H1 (cell line): ENCODE measurements at regions not wholly inside any gene's neighbourhood (a gene's known extent, or its start where the extent isn't known, plus 50 kb on each side); places are given as distances from the start of the nearest gene placed in this dataset.

Experiments used
- CTCF ChIA-PET: fragments of 300-600 bp; sonication (Branson Sonifier 250); formaldehyde crosslinking; loops from one replicate; lab custom pipeline; 2021; ENCODE audit not compliant: partially characterized antibody; lab: Charles Lee
- POLR2A ChIA-PET: fragments of 300-600 bp; sonication (Branson Sonifier 250); formaldehyde crosslinking; loops from one replicate; lab custom pipeline; 2021; ENCODE audit warnings: inconsistent platforms; ENCODE audit not compliant: partially characterized antibody; lab: Charles Lee
- DNase-seq, 2 experiments: peaks; one replicate each; pipeline versions ENCODE4 v3.0.0 to v3.0.0-alpha.2; 2010 to 2022; ENCODE audit warnings: low spot score in 2 of 2, low read depth in 1 of 2, mixed read lengths in 1 of 2
- FAIRE-seq: peaks from 2 replicates; lab custom pipeline; 2011; peaks lifted over from hg19 to GRCh38; lab: Jason Lieb, UNC
- H2AFZ ChIP-seq: 2 replicates; pipeline ENCODE4 v1.8.1; 2012; ENCODE audit warnings: low read length, inconsistent platforms
- H2AK5ac ChIP-seq: 2 replicates; pipeline ENCODE4 v1.6.1; 2013; ENCODE audit warnings: low read depth, low read length
- H2BK120ac ChIP-seq: replicated peaks from 2 replicates; pipeline ENCODE3; 2013; ENCODE audit warnings: low read depth, low read length, inconsistent platforms
- H2BK12ac ChIP-seq: 2 replicates; pipeline ENCODE4 v1.6.1; 2013; ENCODE audit warnings: low read depth, low read length
- H2BK15ac ChIP-seq: 2 replicates; pipeline ENCODE4 v1.6.1; 2013; ENCODE audit warnings: low read length
- H2BK20ac ChIP-seq: 2 replicates; pipeline ENCODE4 v1.6.1; 2013; ENCODE audit warnings: low read length
- H2BK5ac ChIP-seq: 2 replicates; pipeline ENCODE4 v1.6.1; 2013; ENCODE audit warnings: low read depth, low read length
- H3K14ac ChIP-seq: 2 replicates; pipeline ENCODE4 v1.6.1; 2013; ENCODE audit warnings: inconsistent platforms; ENCODE audit not compliant: insufficient read length
- H3K18ac ChIP-seq: 2 replicates; pipeline ENCODE4 v1.6.1; 2013; ENCODE audit warnings: low read length; ENCODE audit errors: extremely low read depth
- H3K23ac ChIP-seq: 2 replicates; pipeline ENCODE4 v1.6.1; 2013; ENCODE audit warnings: inconsistent platforms; ENCODE audit not compliant: insufficient read length
- H3K23me2 ChIP-seq: 2 replicates; pipeline ENCODE4 v1.6.1; 2013; ENCODE audit warnings: low read depth, low read length
- H3K27ac ChIP-seq: 2 replicates; pipeline ENCODE4 v1.6.1; 2011; ENCODE audit warnings: low read depth, low read length, inconsistent platforms
- H3K27me3 ChIP-seq, 4 experiments: replicated peaks in 1 of 4; 1 replicate in 1 of 4; 2 replicates in 3 of 4; pipeline versions ENCODE4 v1.6.1 to v1.8.1; 2011 to 2013; ENCODE audit warnings: low read length in 3 of 4, mild to moderate bottlenecking in 3 of 4, inconsistent platforms in 2 of 4, mixed read lengths in 2 of 4, moderate library complexity in 1 of 4; ENCODE audit not compliant: control insufficient read depth in 3 of 4, insufficient read depth in 3 of 4; ENCODE audit errors: extremely low read depth in 1 of 4
- H3K36me3 ChIP-seq, 4 experiments: 2 replicates each; pipeline versions ENCODE4 v1.6.1 to v1.8.1; 2011 to 2013; ENCODE audit warnings: mild to moderate bottlenecking in 4 of 4, low read length in 3 of 4, moderate library complexity in 2 of 4, control low read depth in 1 of 4, inconsistent platforms in 1 of 4; ENCODE audit not compliant: insufficient read depth in 4 of 4, control insufficient read depth in 2 of 4
- H3K4ac ChIP-seq: replicated peaks from 2 replicates; pipeline ENCODE3; 2013; ENCODE audit warnings: low read length, low read depth, mixed read lengths, inconsistent platforms; ENCODE audit not compliant: insufficient read length
- H3K4me1 ChIP-seq, 4 experiments: replicated peaks in 1 of 4; 1 replicate in 1 of 4; 2 replicates in 3 of 4; pipeline versions ENCODE4 v1.6.1 to v1.8.1; 2011 to 2013; ENCODE audit warnings: low read length in 3 of 4, inconsistent platforms in 2 of 4, mixed read lengths in 1 of 4; ENCODE audit not compliant: insufficient read depth in 4 of 4, control insufficient read depth in 3 of 4
- H3K4me2 ChIP-seq, 2 experiments: 2 replicates each; pipeline versions ENCODE4 v1.6.1 to v1.8.1; 2011 to 2013; ENCODE audit warnings: low read depth in 2 of 2, low read length in 2 of 2, control low read depth in 1 of 2, inconsistent platforms in 1 of 2, mild to moderate bottlenecking in 1 of 2; ENCODE audit not compliant: insufficient read depth in 1 of 2
- H3K4me3 ChIP-seq, 4 experiments: fragments of 200-600, 300-600 bp in 1 of 4; sonication (generic), shearing (Covaris generic), sonication (Bioruptor Twin) in 1 of 4; 2 replicates each; pipeline versions ENCODE4 v1.5.1 to v1.8.1; 2011 to 2016; ENCODE audit warnings: low read length in 4 of 4, low read depth in 3 of 4, control low read depth in 2 of 4, inconsistent platforms in 2 of 4, mild to moderate bottlenecking in 2 of 4, mixed read lengths in 1 of 4, moderate library complexity in 1 of 4; ENCODE audit not compliant: insufficient read depth in 2 of 4; ENCODE audit errors: extremely low read depth in 1 of 4
- H3K56ac ChIP-seq: replicated peaks from 2 replicates; pipeline ENCODE3; 2013; ENCODE audit warnings: low read depth, mild to moderate bottlenecking, mixed read lengths, low read length, inconsistent platforms; ENCODE audit not compliant: insufficient read length
- H3K79me1 ChIP-seq: 2 replicates; pipeline ENCODE4 v1.6.1; 2013; ENCODE audit warnings: low read depth, low read length, control low read depth
- H3K79me2 ChIP-seq, 2 experiments: 2 replicates each; pipeline versions ENCODE4 v1.6.1 to v1.8.1; 2012 to 2013; ENCODE audit warnings: low read length in 2 of 2, mild to moderate bottlenecking in 2 of 2, inconsistent platforms in 1 of 2; ENCODE audit not compliant: insufficient read depth in 2 of 2, control insufficient read depth in 1 of 2
- H3K9ac ChIP-seq, 4 experiments: replicated peaks in 1 of 4; 1 replicate in 1 of 4; 2 replicates in 3 of 4; pipeline versions ENCODE4 v1.6.1 to v1.8.1; 2011 to 2013; ENCODE audit warnings: low read depth in 3 of 4, low read length in 3 of 4, control low read depth in 2 of 4, mild to moderate bottlenecking in 2 of 4, moderate library complexity in 2 of 4, inconsistent platforms in 1 of 4; ENCODE audit errors: extremely low read depth in 1 of 4
- H3K9me3 ChIP-seq, 2 experiments: 2 replicates each; pipeline versions ENCODE4 v1.6.1 to v1.8.1; 2012 to 2013; ENCODE audit warnings: mild to moderate bottlenecking in 2 of 2, moderate library complexity in 2 of 2, control low read depth in 1 of 2, inconsistent platforms in 1 of 2, low read depth in 1 of 2, low read length in 1 of 2, mixed read lengths in 1 of 2; ENCODE audit not compliant: insufficient read depth in 2 of 2
- H4K20me1 ChIP-seq, 2 experiments: replicated peaks in 1 of 2; 2 replicates each; pipeline versions ENCODE3 to v1.8.1; 2011 to 2013; ENCODE audit warnings: inconsistent platforms in 2 of 2, low read length in 2 of 2, mild to moderate bottlenecking in 1 of 2; ENCODE audit not compliant: insufficient read depth in 2 of 2, control insufficient read depth in 1 of 2
- H4K5ac ChIP-seq: 2 replicates; pipeline ENCODE4 v1.6.1; 2013; ENCODE audit warnings: low read length, low read depth, mixed read lengths, inconsistent platforms; ENCODE audit not compliant: insufficient read length
- H4K8ac ChIP-seq: 2 replicates; pipeline ENCODE4 v1.8.0; 2013; ENCODE audit warnings: mild to moderate bottlenecking, moderate library complexity, low read length, inconsistent platforms; ENCODE audit not compliant: insufficient read depth; ENCODE audit errors: extremely low read depth
- H4K91ac ChIP-seq: replicated peaks from 2 replicates; pipeline ENCODE3; 2013; ENCODE audit warnings: low read length, mixed read lengths, inconsistent platforms; ENCODE audit not compliant: insufficient read length
- BRCA1 ChIP-seq: IDR thresholded peaks from 2 replicates; pipeline ENCODE4 v1.6.1; 2012; ENCODE audit warnings: low read depth, low read length, improper control_type of control experiment
- HDAC2 ChIP-seq, 2 experiments: fragments of 300-600 bp in 1 of 2; sonication (generic) in 1 of 2; IDR thresholded peaks; 2 replicates each; pipeline ENCODE4 v1.6.1; 2011 to 2012; ENCODE audit warnings: low read depth in 2 of 2, low read length in 2 of 2, mild to moderate bottlenecking in 2 of 2, moderate library complexity in 2 of 2, borderline replicate concordance in 1 of 2, inconsistent platforms in 1 of 2
- KDM4A ChIP-seq: IDR thresholded peaks from one replicate; pipeline ENCODE4 v1.7.1; 2012; ENCODE audit warnings: low read depth, mild to moderate bottlenecking, moderate library complexity, low read length, inconsistent platforms; ENCODE audit not compliant: severe bottlenecking
- KDM5A ChIP-seq: fragments of 200-600 bp; IDR thresholded peaks from 2 replicates; pipeline ENCODE4 v1.7.1; 2012; ENCODE audit warnings: mild to moderate bottlenecking, low read length, inconsistent platforms, mixed read lengths
- SP2 ChIP-seq: IDR thresholded peaks from 2 replicates; pipeline ENCODE4 v1.6.1; 2012; ENCODE audit warnings: mild to moderate bottlenecking, low read length, inconsistent platforms
- TEAD4 ChIP-seq: IDR thresholded peaks from 2 replicates; pipeline ENCODE4 v1.6.1; 2012; ENCODE audit warnings: low read depth, low read length, inconsistent platforms, mixed read lengths
- WGBS, 2 experiments: shearing (Covaris generic) in 1 of 2; methylation state at CpG; one replicate each; pipeline versions ENCODE4 v1.1.6 to v1.1.7; 2013 to 2015; ENCODE audit warnings: low lambda C conversion rate in 2 of 2, mixed read lengths in 2 of 2, inconsistent platforms in 1 of 2, low coverage in 1 of 2, missing lambda C conversion rate in 1 of 2; ENCODE audit not compliant: insufficient replicate concordance in 2 of 2, insufficient coverage in 1 of 2, insufficient read length in 1 of 2; ENCODE audit errors: extremely low coverage in 1 of 2, missing lambda C conversion rate in 1 of 2; 5-methylcytosine and 5-hydroxymethylcytosine counted together
- TF ChIP-seq, protein P1 (sequence below): IDR thresholded peaks from 2 replicates; pipeline ENCODE4 v1.6.1; 2012; ENCODE audit warnings: inconsistent platforms

DNA sequence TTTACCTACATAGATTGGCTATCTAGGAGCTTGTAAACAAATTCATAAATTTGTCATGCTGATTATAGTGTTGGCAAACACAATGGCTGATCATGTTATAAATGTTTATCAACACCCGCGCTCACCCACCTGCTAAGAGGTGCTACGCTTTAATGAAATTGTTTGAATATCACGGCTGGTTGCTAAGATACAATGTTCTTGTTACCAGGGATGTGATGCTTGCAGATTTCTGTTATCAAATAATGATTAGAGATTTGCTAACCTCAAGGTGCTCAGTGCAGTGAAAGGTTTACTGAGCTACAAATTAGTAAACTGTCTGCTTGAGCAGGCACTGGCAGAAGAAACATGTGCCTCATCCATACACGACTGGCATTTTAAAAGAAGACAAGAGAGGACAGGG, 160.0 kb upstream of the ZEB2 start:
- Histone ChIP-seq H3K18ac (no peak overlapping the region), H3K23ac (no peak overlapping the region), H2BK120ac (no peak overlapping the region)
- TF ChIP-seq HDAC2 (IDR thresholded peaks at IDR 0.05; ENCODE audit: borderline replicate concordance in 1 of 2, low read depth in 2 of 2, low read length in 2 of 2), result no peak
- TF ChIP-seq, protein P1, sequence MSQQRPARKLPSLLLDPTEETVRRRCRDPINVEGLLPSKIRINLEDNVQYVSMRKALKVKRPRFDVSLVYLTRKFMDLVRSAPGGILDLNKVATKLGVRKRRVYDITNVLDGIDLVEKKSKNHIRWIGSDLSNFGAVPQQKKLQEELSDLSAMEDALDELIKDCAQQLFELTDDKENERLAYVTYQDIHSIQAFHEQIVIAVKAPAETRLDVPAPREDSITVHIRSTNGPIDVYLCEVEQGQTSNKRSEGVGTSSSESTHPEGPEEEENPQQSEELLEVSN, result no peak
- no peak for TF ChIP-seq TEAD4
- no peak for TF ChIP-seq KDM4A
- TF ChIP-seq SP2, result no peak
- TF ChIP-seq KDM5A, result no peak
- no peak for TF ChIP-seq BRCA1
- TF ChIP-seq, all 59 proteins: peak for 0
- H3K9me3 ChIP-seq, result no peaks in the 10 kb centered on the region
- no peak overlapping the region for H2BK15ac ChIP-seq
- DNase-seq (no peak), FAIRE-seq (no peak)
- no peak overlapping the region for H3K14ac ChIP-seq
- H4K8ac ChIP-seq, result no peak overlapping the region
- WGBS, 2 experiments, result 71% methylated on average over 5 of the region's 5 CpGs; no CpG with 5 or more reads in 1 of the 2 experiments
- H2AFZ ChIP-seq, result no peak overlapping the region
- no peak overlapping the region for H2BK12ac ChIP-seq
- no peak overlapping the region for H4K5ac ChIP-seq
- H4K91ac ChIP-seq, result no peak overlapping the region
- no peak overlapping the region for H3K4ac ChIP-seq
- no peaks in the 10 kb centered on the region for H3K27me3 ChIP-seq
- H3K23me2 ChIP-seq, result no peaks in the 10 kb centered on the region; the same call in 1 of the 2 replicates
- no peak overlapping the region for H2BK5ac ChIP-seq
- H3K4me3 ChIP-seq, result no peak overlapping the region
- H3K4me2 ChIP-seq, result no peak overlapping the region
- H3K79me1 ChIP-seq, result no peaks in the 10 kb centered on the region
- ChIA-PET CTCF (no interaction called here), POLR2A (no interaction called here)
- H2BK20ac ChIP-seq, result no peak overlapping the region
- H3K56ac ChIP-seq, result no peak overlapping the region
- no peaks in the 10 kb centered on the region for H4K20me1 ChIP-seq
- peaks cover 0 to 3% (median 0%) of the 10 kb centered on the region in 4 experiments; a peak in 1 of 7 replicates for H3K4me1 ChIP-seq
- no peaks in the 10 kb centered on the region for H3K79me2 ChIP-seq
- H2AK5ac ChIP-seq, result no peak overlapping the region
- H3K9ac ChIP-seq, result no peak overlapping the region
- no peaks in the 10 kb centered on the region for H3K36me3 ChIP-seq
- no peak overlapping the region for H3K27ac ChIP-seq
